T-cell (primary cell): ENCODE measurements at regions not wholly inside any gene's neighbourhood (a gene's known extent, or its start where the extent isn't known, plus 50 kb on each side); places are given as distances from the start of the nearest gene placed in this dataset.

Experiments
- ATAC-seq, 4 experiments: fragments of 200-7000 bp in 3 of 4; fragments of 150-1000 bp in 1 of 4; cut with Tn5 transposase; replicated peaks in 1 of 4; 1 replicate in 3 of 4; 2 replicates in 1 of 4; pipeline ENCODE4 v1.10.0; 2021; ENCODE audit warnings: moderate library complexity in 3 of 4, mild to moderate bottlenecking in 2 of 4, moderate number of reproducible peaks in 1 of 4
- CTCF ChIA-PET, 2 donors: fragments of 300-600 bp; sonication (Branson Sonifier 250); formaldehyde crosslinking; loops; one replicate each; lab custom pipeline; 2022; ENCODE audit warnings: antibody characterized with exemption in 2 of 2; lab: Charles Lee
- POLR2A ChIA-PET, 2 donors: fragments of 300-600 bp; sonication (Branson Sonifier 250); formaldehyde crosslinking; loops; one replicate each; lab custom pipeline; 2022; ENCODE audit warnings: antibody characterized with exemption in 2 of 2; lab: Charles Lee
- DNase-seq, 35 experiments: peaks; one replicate each; pipeline versions ENCODE4 v3.0.0 to v3.0.0-alpha.2; 2013 to 2023
- H3K27ac ChIP-seq: one replicate; pipeline ENCODE4 v1.5.1; 2013; ENCODE audit warnings: low read length
- H3K27me3 ChIP-seq, 2 experiments: replicated peaks in 1 of 2; 1 replicate in 1 of 2; 2 replicates in 1 of 2; pipeline versions ENCODE4 v1.6.1 to v1.7.0; 2013; ENCODE audit warnings: low read length in 1 of 2, mixed read lengths in 1 of 2; ENCODE audit not compliant: control insufficient read depth in 2 of 2, insufficient read depth in 2 of 2; ENCODE audit errors: extremely low read depth in 1 of 2
- H3K36me3 ChIP-seq, 2 donors: 1 replicate in 1 of 2; 2 replicates in 1 of 2; pipeline versions ENCODE4 v1.6.1 to v1.7.0; 2013; ENCODE audit warnings: low read length in 1 of 2; ENCODE audit not compliant: control insufficient read depth in 2 of 2, insufficient read depth in 1 of 2; ENCODE audit errors: extremely low read depth in 1 of 2
- H3K4me1 ChIP-seq, 2 experiments: 1 replicate in 1 of 2; 2 replicates in 1 of 2; pipeline versions ENCODE4 v1.6.1 to v1.7.0; 2013; ENCODE audit warnings: low read length in 2 of 2, mixed read lengths in 1 of 2; ENCODE audit not compliant: insufficient read depth in 2 of 2, control insufficient read depth in 1 of 2; ENCODE audit errors: extremely low read depth in 1 of 2
- H3K4me3 ChIP-seq, 2 donors: 1 replicate in 1 of 2; 2 replicates in 1 of 2; pipeline versions ENCODE4 v1.5.1 to v1.7.0; 2013; ENCODE audit warnings: mild to moderate bottlenecking in 2 of 2, low read length in 1 of 2, moderate library complexity in 1 of 2; ENCODE audit not compliant: control insufficient read depth in 1 of 2; ENCODE audit errors: extremely low read depth in 1 of 2
- H3K9me3 ChIP-seq: 2 replicates; pipeline ENCODE4 v1.7.0; 2013
- H3K27ac Mint-ChIP-seq, 2 donors: one replicate each; pipeline ENCODE4 v1.8.0; 2020 to 2021; ENCODE audit warnings: mild to moderate bottlenecking in 2 of 2, mixed read lengths in 2 of 2
- H3K27me3 Mint-ChIP-seq, 2 donors: one replicate each; pipeline ENCODE4 v1.8.0; 2021 to 2022; ENCODE audit warnings: mixed read lengths in 2 of 2
- H3K36me3 Mint-ChIP-seq: one replicate; pipeline ENCODE4 v1.8.0; 2021; ENCODE audit warnings: mixed read lengths
- H3K4me1 Mint-ChIP-seq, 3 donors: one replicate each; pipeline ENCODE4 v1.8.0; 2020 to 2022; ENCODE audit warnings: mixed read lengths in 3 of 3, mild to moderate bottlenecking in 1 of 3
- H3K4me3 Mint-ChIP-seq, 3 donors: one replicate each; pipeline ENCODE4 v1.8.0; 2020 to 2022; ENCODE audit warnings: mild to moderate bottlenecking in 3 of 3, mixed read lengths in 3 of 3, moderate library complexity in 3 of 3
- H3K9me3 Mint-ChIP-seq, 3 donors: one replicate each; pipeline ENCODE4 v1.8.0; 2020 to 2022; ENCODE audit warnings: mixed read lengths in 3 of 3
- WGBS: methylation state at CpG from one replicate; pipeline ENCODE4 v1.1.5; 2013; ENCODE audit warnings: missing lambda C conversion rate; ENCODE audit not compliant: insufficient coverage; 5-methylcytosine and 5-hydroxymethylcytosine counted together

DNA sequence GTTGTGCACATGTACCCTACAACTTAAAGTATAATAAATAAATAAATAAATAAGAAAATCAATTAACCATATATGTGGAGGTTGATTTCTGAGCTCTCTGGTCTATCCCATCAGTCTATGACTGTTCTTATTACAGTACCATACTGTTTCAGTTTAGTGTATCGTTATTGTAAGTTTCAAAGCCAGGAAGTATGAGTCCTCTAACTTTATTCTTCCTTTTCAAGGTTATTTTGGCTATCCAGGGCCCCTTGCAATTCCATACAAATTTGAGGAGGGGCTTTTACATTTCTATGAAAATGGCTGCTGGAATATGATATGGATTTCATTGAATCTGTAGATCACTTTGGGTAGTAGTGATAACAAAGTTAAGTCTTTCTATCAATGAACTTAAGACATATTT is 96.9 kb upstream of the BCL9 start:
- Histone ChIP-seq H3K4me3 (no peak overlapping the region), H3K27me3 (peaks cover 0 to 7% of the 10 kb centered on the region in 2 experiments), H3K27ac (no peak overlapping the region), H3K9me3 (no peaks in the 10 kb centered on the region), H3K4me1 (no peaks in the 10 kb centered on the region), H3K36me3 (no peaks in the 10 kb centered on the region)
- Mint-ChIP-seq H3K36me3 (peaks cover 3% of the 10 kb centered on the region), H3K27me3 (peaks cover 25 to 31% of the 10 kb centered on the region in 2 donors), H3K27ac (no peak overlapping the region), H3K9me3 (peaks cover 23 to 58% (median 44%) of the 10 kb centered on the region in 3 donors), H3K4me3 (no peak overlapping the region), H3K4me1 (no peaks in the 10 kb centered on the region)
- no peak for DNase-seq
- POLR2A ChIA-PET = no interaction called here
- no CpG with 5 or more reads among the region's 1 CpG for WGBS
- ATAC-seq = no peak
- CTCF ChIA-PET = no interaction called here

DNA sequence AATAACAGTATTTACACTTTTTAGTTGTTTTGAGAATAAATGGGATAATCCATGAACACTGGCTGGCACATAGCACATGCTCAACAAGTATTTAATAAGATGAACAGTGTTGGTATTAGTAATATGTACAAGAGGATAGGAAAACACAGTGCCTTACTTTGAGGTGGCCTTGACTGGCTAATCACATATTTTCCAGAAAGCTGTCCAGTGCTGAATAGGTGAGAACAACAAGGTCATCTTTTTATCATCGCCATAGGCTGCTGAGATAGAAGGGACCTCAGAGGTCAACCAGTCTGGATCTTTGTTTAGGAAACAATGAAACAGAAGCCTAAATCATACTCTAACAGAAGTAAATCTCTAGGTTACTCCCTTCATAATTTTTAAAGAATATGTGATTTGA is 89.7 kb upstream of the BCL9 start:
- H3K36me3 Mint-ChIP-seq = no peaks in the 10 kb centered on the region
- Histone ChIP-seq H3K4me3 (no peak overlapping the region), H3K9me3 (no peaks in the 10 kb centered on the region), H3K27ac (no peak overlapping the region), H3K27me3 (peaks cover 0 to 10% of the 10 kb centered on the region in 2 experiments), H3K36me3 (no peaks in the 10 kb centered on the region), H3K4me1 (no peaks in the 10 kb centered on the region)
- CTCF ChIA-PET = no interaction called here
- H3K9me3 Mint-ChIP-seq = peaks cover 8 to 10% (median 8%) of the 10 kb centered on the region in 3 donors
- peaks cover 27 to 30% of the 10 kb centered on the region in 2 donors for H3K27me3 Mint-ChIP-seq
- ATAC-seq (no peak), DNase-seq (no peak)
- POLR2A ChIA-PET = no interaction called here
- no CpG with 5 or more reads among the region's 1 CpG for WGBS
- no peak overlapping the region for H3K4me3 Mint-ChIP-seq
- no peaks in the 10 kb centered on the region for H3K4me1 Mint-ChIP-seq
- no peak overlapping the region for H3K27ac Mint-ChIP-seq

DNA sequence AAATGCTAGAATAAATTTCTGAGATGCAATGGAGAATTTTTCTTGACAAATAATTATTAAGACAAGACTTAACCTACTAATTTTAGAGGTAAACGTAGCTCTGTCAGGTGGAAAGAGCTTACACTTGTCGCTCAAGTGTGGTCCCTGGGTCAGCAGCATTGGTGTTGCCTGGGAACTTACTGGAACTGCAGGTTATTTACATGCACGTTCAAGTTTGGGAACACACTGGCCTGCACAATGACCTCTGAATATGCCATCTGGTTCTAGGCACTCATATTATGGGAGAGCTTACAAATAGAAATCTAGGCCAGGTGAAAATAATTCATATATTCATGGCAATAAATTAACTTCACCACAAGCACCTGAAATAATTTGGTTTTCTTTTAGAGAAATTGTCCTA is 88.5 kb upstream of the BCL9 start:
- H3K27me3 ChIP-seq = peaks cover 0 to 7% of the 10 kb centered on the region in 2 experiments
- DNase-seq (no peak), ATAC-seq (no peak)
- no peaks in the 10 kb centered on the region for H3K36me3 ChIP-seq
- H3K4me3 ChIP-seq = no peak overlapping the region
- no peaks in the 10 kb centered on the region for H3K4me1 ChIP-seq
- no peaks in the 10 kb centered on the region for H3K9me3 ChIP-seq
- no peak overlapping the region for H3K27ac ChIP-seq
- 71% methylated on average over 1 of the region's 3 CpGs for WGBS
- Mint-ChIP-seq H3K9me3 (no peaks in the 10 kb centered on the region), H3K36me3 (no peaks in the 10 kb centered on the region), H3K27me3 (peaks cover 22 to 27% of the 10 kb centered on the region in 2 donors), H3K4me3 (no peak overlapping the region), H3K4me1 (no peaks in the 10 kb centered on the region), H3K27ac (no peak overlapping the region)
- CTCF ChIA-PET = no interaction called here
- POLR2A ChIA-PET = no interaction called here

DNA sequence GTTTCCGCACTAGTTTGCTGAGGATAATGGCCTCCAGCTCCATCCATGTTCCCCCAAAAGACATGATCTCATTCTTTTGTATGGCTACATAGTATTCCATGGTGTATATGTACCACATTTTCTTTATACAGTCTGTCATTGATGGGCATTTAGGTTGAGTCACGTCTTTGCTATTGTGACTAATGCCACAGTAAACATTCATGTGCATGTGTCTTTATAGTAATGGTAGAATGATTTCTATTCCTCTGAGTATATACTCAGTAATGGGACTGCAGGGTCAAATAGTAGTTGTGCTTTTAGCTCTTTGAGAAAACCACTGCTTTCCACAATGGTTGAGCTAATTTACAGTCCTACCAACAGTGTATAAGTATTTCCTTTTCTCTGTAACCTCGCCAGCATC is 78.3 kb upstream of the BCL9 start:
- Mint-ChIP-seq H3K9me3 (peaks cover 15 to 29% (median 16%) of the 10 kb centered on the region in 3 donors), H3K27ac (no peak overlapping the region), H3K27me3 (peaks cover 36 to 47% of the 10 kb centered on the region in 2 donors), H3K4me1 (no peaks in the 10 kb centered on the region), H3K36me3 (no peaks in the 10 kb centered on the region), H3K4me3 (no peak overlapping the region)
- ChIA-PET CTCF (no interaction called here), POLR2A (no interaction called here)
- H3K4me3 ChIP-seq = no peak overlapping the region
- no peaks in the 10 kb centered on the region for H3K4me1 ChIP-seq
- no peak for ATAC-seq
- no peaks in the 10 kb centered on the region for H3K9me3 ChIP-seq
- H3K27me3 ChIP-seq = peaks cover 0 to 2% of the 10 kb centered on the region in 2 experiments
- no peak overlapping the region for H3K27ac ChIP-seq
- no peak for DNase-seq
- no CpG with 5 or more reads among the region's 3 CpGs for WGBS
- H3K36me3 ChIP-seq = no peaks in the 10 kb centered on the region

DNA sequence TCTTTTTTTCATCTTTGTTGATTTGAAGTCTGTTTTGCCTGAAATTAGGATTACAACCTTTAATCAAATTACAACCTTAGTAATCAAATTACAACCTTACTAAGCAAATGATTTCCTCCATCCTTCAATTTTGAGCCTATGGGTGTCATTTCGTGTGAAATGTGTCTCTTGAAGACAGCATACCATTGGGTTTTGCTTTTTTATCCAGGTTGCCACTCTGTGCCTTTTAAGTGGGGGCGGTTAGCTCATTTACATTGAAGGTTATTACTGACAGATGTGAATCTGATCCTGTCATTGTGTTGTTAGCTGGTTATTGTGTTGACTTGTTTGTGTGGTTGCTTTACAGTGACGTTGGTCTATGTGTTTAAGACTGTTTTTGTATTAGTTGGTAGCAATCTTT is 74.8 kb upstream of the BCL9 start:
- ChIA-PET CTCF (no interaction called here), POLR2A (interaction anchor here in 1 of 2 donors (0.6 kb wide), 1 partner anchor 89 kb away, joined by 3 read pairs; no protein-coding TSS in a partner anchor)
- no peaks in the 10 kb centered on the region for H3K4me1 ChIP-seq
- H3K9me3 Mint-ChIP-seq = peaks cover 15 to 29% (median 16%) of the 10 kb centered on the region in 3 donors
- no peaks in the 10 kb centered on the region for H3K36me3 ChIP-seq
- H3K27me3 ChIP-seq = peaks cover 0 to 21% of the 10 kb centered on the region in 2 experiments
- H3K36me3 Mint-ChIP-seq = no peaks in the 10 kb centered on the region
- ATAC-seq = no peak
- DNase-seq = no peak
- no CpG with 5 or more reads among the region's 3 CpGs for WGBS
- peaks cover 56 to 63% of the 10 kb centered on the region in 2 donors for H3K27me3 Mint-ChIP-seq
- no peaks in the 10 kb centered on the region for H3K4me1 Mint-ChIP-seq
- no peak overlapping the region for H3K27ac Mint-ChIP-seq
- no peak overlapping the region for H3K4me3 ChIP-seq
- no peak overlapping the region for H3K27ac ChIP-seq
- no peak overlapping the region for H3K4me3 Mint-ChIP-seq
- H3K9me3 ChIP-seq = no peaks in the 10 kb centered on the region

DNA sequence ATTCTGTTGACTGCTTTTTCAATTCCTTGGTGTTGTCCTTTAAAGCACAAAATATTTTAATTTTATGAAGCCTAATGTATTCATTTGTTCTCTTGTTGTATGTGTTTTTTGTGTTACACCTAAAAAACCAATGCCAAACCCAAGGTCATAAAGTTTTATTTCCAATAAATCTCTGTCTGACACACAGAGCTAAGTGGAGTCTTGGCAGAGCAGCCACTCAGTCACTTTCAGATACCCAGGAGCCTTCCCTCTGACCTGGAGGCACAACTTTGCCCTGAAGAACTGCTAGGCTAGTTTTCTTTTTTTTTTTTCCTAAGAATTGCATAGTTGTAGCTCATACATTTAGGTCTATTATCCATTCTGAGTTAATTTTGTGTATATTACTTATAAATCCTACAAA is 71.2 kb upstream of the BCL9 start:
- no peak for ATAC-seq
- no peaks in the 10 kb centered on the region for H3K36me3 Mint-ChIP-seq
- no peak overlapping the region for H3K4me3 Mint-ChIP-seq
- POLR2A ChIA-PET = interaction anchor here in 1 of 2 donors (0.6 kb wide), 1 partner anchor 171 kb away, joined by 3 read pairs; no protein-coding TSS in a partner anchor
- Histone ChIP-seq H3K9me3 (no peaks in the 10 kb centered on the region), H3K36me3 (no peaks in the 10 kb centered on the region), H3K4me1 (no peaks in the 10 kb centered on the region), H3K27ac (no peak overlapping the region), H3K4me3 (no peak overlapping the region), H3K27me3 (peaks cover 0 to 21% of the 10 kb centered on the region in 2 experiments)
- peaks cover 15 to 22% (median 16%) of the 10 kb centered on the region in 3 donors for H3K9me3 Mint-ChIP-seq
- H3K4me1 Mint-ChIP-seq = no peaks in the 10 kb centered on the region
- no peak for DNase-seq
- H3K27ac Mint-ChIP-seq = no peak overlapping the region
- peaks cover 44 to 62% of the 10 kb centered on the region in 2 donors for H3K27me3 Mint-ChIP-seq
- CTCF ChIA-PET = no interaction called here

DNA sequence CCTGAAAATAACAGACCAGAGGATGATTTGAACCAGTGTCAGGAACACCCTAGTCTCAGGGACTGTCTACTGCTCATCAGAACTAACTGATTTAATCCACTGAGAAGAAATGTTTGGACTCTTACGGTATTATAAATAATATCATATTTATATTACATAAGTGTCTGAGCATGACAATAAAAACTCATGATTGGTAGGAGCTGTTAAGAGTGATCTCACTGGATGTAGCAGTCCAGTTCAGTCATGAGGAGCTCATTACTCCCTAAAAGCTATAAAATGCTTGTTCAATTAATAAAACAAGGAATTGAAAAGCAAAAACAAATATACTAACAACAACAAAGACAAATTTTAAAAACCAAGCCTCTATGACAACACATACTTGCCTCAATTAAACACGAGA is 68.8 kb upstream of the BCL9 start:
- Histone ChIP-seq H3K36me3 (no peaks in the 10 kb centered on the region), H3K27ac (no peak overlapping the region), H3K9me3 (no peaks in the 10 kb centered on the region), H3K27me3 (peaks cover 0 to 21% of the 10 kb centered on the region in 2 experiments), H3K4me1 (no peaks in the 10 kb centered on the region), H3K4me3 (no peak overlapping the region)
- peaks cover 23 to 42% of the 10 kb centered on the region in 2 donors for H3K27me3 Mint-ChIP-seq
- H3K4me1 Mint-ChIP-seq = no peaks in the 10 kb centered on the region
- ChIA-PET CTCF (no interaction called here), POLR2A (no interaction called here)
- no peaks in the 10 kb centered on the region for H3K36me3 Mint-ChIP-seq
- no CpG with 5 or more reads among the region's 2 CpGs for WGBS
- ATAC-seq (no peak), DNase-seq (no peak)
- H3K4me3 Mint-ChIP-seq = no peak overlapping the region
- peaks cover 0 to 3% (median 2%) of the 10 kb centered on the region in 3 donors for H3K9me3 Mint-ChIP-seq
- H3K27ac Mint-ChIP-seq = no peak overlapping the region
